ENCODE measurements at regions not wholly inside any gene's neighbourhood (a gene's known extent, or its start where the extent isn't known, plus 50 kb on each side); places are given as distances from the start of the nearest gene placed in this dataset.

DNA sequence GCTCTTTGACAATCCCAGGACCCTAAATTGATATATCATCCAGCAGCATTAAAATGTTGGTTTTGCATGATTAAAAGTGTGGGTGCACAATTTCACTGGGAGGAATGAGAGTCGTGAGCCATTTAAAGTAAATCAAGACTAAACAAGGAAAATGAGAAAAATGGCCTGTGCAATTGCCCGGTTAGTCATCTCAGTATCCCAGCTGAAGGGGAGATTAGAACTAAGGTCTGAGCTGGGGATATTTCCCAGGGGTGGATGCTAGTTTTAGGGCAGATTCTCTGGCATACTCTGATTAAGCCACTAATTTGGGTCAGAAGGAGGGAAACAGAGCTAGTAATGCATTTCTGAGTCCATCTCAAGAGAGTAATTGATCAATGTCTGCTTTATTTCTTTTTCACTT is 177.2 kb downstream of the EN1 start:
- Mint-ChIP-seq H3K4me3 (ENCODE audit: low read depth, unreplicated experiment) (no peak overlapping the region), H3K27ac (ENCODE audit: unreplicated experiment) (no peak overlapping the region)
- CTCF ChIA-PET: no interaction called here

DNA sequence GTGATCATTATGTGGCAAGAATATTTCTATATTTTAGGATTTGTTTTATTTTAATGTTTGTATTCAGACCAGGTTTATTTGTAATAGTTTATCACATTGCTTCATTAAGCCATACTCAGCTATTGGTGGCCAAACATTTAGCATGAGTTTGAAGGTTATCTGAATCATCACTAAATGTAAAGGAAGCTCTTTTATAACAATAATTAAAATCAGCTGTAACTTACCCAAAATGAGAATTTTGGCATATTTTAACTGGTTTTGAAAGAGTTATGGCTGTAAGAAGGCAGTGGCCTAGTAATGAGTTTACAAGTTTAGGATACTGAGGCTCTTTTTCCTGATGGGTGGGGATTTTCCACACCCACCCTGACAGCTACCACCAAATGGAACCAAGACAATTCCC is 177.8 kb downstream of the EN1 start:
- no peaks in the 10 kb centered on the region for H3K9me3 Mint-ChIP-seq (ENCODE audit: low read depth, unreplicated experiment)
- H3K36me3 Mint-ChIP-seq (ENCODE audit: insufficient read depth, unreplicated experiment): no peaks in the 10 kb centered on the region
- H3K4me1 Mint-ChIP-seq (ENCODE audit: low read depth, unreplicated experiment): peaks cover 31% of the 10 kb centered on the region
- TF ChIP-seq, protein P1, sequence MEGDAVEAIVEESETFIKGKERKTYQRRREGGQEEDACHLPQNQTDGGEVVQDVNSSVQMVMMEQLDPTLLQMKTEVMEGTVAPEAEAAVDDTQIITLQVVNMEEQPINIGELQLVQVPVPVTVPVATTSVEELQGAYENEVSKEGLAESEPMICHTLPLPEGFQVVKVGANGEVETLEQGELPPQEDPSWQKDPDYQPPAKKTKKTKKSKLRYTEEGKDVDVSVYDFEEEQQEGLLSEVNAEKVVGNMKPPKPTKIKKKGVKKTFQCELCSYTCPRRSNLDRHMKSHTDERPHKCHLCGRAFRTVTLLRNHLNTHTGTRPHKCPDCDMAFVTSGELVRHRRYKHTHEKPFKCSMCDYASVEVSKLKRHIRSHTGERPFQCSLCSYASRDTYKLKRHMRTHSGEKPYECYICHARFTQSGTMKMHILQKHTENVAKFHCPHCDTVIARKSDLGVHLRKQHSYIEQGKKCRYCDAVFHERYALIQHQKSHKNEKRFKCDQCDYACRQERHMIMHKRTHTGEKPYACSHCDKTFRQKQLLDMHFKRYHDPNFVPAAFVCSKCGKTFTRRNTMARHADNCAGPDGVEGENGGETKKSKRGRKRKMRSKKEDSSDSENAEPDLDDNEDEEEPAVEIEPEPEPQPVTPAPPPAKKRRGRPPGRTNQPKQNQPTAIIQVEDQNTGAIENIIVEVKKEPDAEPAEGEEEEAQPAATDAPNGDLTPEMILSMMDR (IDR thresholded peaks at IDR 0.05; ENCODE audit: unreplicated experiment): no peak
- CTCF ChIA-PET: interaction anchor here (0.6 to 0.7 kb wide), 2 partner anchors 19 to 162 kb away, joined by 3 to 6 read pairs; no protein-coding TSS in a partner anchor
- intact Hi-C loops (cut with micrococcal nuclease; ENCODE audit: unreplicated experiment): loop anchor here (5.0 to 10.0 kb wide), 2 partner anchors 237 to 445 kb away; no protein-coding TSS in a partner anchor
- no peaks in the 10 kb centered on the region for H3K27me3 Mint-ChIP-seq (ENCODE audit: unreplicated experiment)
- DNase-seq: no peak
- no peak overlapping the region for H3K27ac Mint-ChIP-seq (ENCODE audit: unreplicated experiment)
- BruUV-seq (replicated peaks): no TSS peak
- H3K4me3 Mint-ChIP-seq (ENCODE audit: low read depth, unreplicated experiment): no peak overlapping the region

More for the DNA sequence above, 177.2 kb downstream of the EN1 start:
- TF ChIP-seq, protein P1 (IDR thresholded peaks at IDR 0.05; ENCODE audit: unreplicated experiment): no peak
- Mint-ChIP-seq H3K4me1 (ENCODE audit: low read depth, unreplicated experiment) (peaks cover 31% of the 10 kb centered on the region), H3K36me3 (ENCODE audit: insufficient read depth, unreplicated experiment) (no peaks in the 10 kb centered on the region), H3K9me3 (ENCODE audit: low read depth, unreplicated experiment) (no peaks in the 10 kb centered on the region), H3K27me3 (ENCODE audit: unreplicated experiment) (no peaks in the 10 kb centered on the region)
- no peak for DNase-seq
- intact Hi-C loops (cut with micrococcal nuclease; ENCODE audit: unreplicated experiment): no loop called here
- BruUV-seq (replicated peaks): no TSS peak

DNA sequence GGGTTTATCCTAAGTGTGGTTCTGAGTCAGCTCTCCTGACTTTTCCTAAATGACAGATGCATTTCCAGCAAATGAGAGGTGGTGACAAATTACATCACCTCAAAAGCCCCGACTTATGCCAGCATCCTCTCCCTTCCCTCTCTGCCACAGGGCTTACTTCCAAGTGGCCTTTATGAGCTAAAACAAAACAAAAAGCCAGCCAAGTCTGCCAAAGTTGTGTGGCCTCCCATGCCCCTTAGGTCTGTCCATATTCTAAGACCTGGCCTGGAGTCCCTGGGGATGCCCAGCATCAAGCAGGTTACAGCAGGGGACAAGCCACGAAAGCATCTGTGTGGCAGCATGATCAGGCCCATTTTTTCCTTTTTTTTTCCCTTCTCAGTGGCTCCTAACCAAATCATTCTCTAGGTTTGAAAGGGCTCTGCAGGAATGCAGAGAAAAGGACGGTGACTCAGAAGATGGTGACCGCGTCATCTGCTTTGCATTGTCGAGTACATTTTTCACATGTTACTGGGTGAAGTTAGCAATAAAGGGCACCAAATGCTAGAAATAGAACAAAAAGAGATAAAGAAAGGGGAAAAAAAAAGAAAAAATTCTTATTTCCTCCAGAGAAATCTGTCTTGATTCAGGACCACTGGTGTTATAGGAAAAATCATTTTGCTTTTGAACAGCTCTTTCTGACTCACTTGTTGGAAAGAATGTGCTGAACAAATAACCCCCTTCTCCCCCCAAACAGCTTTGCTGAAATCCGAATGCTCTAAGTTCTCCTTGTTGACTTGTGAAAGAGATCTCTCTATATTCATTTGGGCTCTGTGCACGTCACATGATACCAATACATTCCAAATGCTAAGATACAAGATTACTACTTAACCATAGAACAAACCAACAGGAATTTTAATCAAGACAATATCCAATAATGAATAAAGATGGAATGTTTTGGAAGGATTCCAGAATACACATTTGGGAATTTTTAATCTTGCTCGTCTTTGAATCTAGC is 178.7 kb downstream of the EN1 start:
- TF ChIP-seq, protein P1 (IDR thresholded peaks at IDR 0.05; ENCODE audit: unreplicated experiment): no peak
- no TSS peak for BruUV-seq (replicated peaks)
- no peaks in the 10 kb centered on the region for H3K36me3 Mint-ChIP-seq (ENCODE audit: insufficient read depth, unreplicated experiment)
- H3K4me1 Mint-ChIP-seq (ENCODE audit: low read depth, unreplicated experiment): peaks cover 31% of the 10 kb centered on the region
- peak overlapping the region; percentile 40 for H3K4me3 Mint-ChIP-seq (ENCODE audit: low read depth, unreplicated experiment)
- DNase-seq: peak; percentile 25
- intact Hi-C loops (cut with micrococcal nuclease; ENCODE audit: unreplicated experiment): loop anchor here (5.0 to 10.0 kb wide), 2 partner anchors 236 to 444 kb away; no protein-coding TSS in a partner anchor
- H3K9me3 Mint-ChIP-seq (ENCODE audit: low read depth, unreplicated experiment): no peaks in the 10 kb centered on the region
- CTCF ChIA-PET: interaction anchor here (0.6 kb wide), 1 partner anchor 179 kb away, joined by 3 read pairs; the partner anchor contains the start of gene EN1
- H3K27ac Mint-ChIP-seq (ENCODE audit: unreplicated experiment): peak overlapping the region; percentile 56
- no peaks in the 10 kb centered on the region for H3K27me3 Mint-ChIP-seq (ENCODE audit: unreplicated experiment)

DNA sequence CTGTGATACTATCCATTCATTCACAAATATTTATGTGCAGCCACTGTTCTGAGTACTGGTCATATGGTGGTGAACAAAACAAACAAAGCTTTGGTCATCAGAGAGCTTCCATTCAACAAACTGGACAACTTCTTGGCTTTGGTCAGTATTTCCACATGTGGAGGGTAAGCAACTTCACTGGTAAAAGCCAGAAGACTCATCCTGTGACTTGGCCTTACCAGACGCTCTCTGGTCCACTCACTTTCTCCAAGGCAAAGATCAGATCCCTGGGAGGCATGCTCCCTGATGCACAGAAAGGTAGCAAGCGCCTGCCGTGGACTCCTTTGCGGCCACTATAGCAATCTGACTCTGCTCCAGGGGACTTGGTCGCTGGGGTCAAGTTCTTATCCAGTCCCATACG is 179.5 kb downstream of the EN1 start:
- BruUV-seq (replicated peaks): no TSS peak
- H3K4me1 Mint-ChIP-seq (ENCODE audit: low read depth, unreplicated experiment): peaks cover 29% of the 10 kb centered on the region
- no peak for DNase-seq
- no peak overlapping the region for H3K4me3 Mint-ChIP-seq (ENCODE audit: low read depth, unreplicated experiment)
- H3K9me3 Mint-ChIP-seq (ENCODE audit: low read depth, unreplicated experiment): no peaks in the 10 kb centered on the region
- intact Hi-C loops (cut with micrococcal nuclease; ENCODE audit: unreplicated experiment): loop anchor here (5.0 to 10.0 kb wide), 2 partner anchors 236 to 443 kb away; no protein-coding TSS in a partner anchor
- H3K27me3 Mint-ChIP-seq (ENCODE audit: unreplicated experiment): no peaks in the 10 kb centered on the region
- CTCF ChIA-PET: interaction anchor here (0.6 kb wide), 1 partner anchor 180 kb away, joined by 3 read pairs; the partner anchor contains the start of gene EN1
- H3K27ac Mint-ChIP-seq (ENCODE audit: unreplicated experiment): no peak overlapping the region
- TF ChIP-seq, protein P1 (IDR thresholded peaks at IDR 0.05; ENCODE audit: unreplicated experiment): no peak
- no peaks in the 10 kb centered on the region for H3K36me3 Mint-ChIP-seq (ENCODE audit: insufficient read depth, unreplicated experiment)
